Stimulated activated CD4-positive, alpha-beta T cell treated with anti-CD3 and anti-CD28 coated beads, Interleukin-15, amount 100 ng/mL, for 48 hours (primary cell): ENCODE measurements at regions not wholly inside any gene's neighbourhood (a gene's known extent, or its start where the extent isn't known, plus 50 kb on each side); places are given as distances from the start of the nearest gene placed in this dataset.

Experiments
- DNase-seq, 2 donors: peaks; one replicate each; pipeline ENCODE4 v3.0.0-alpha.2; 2020; ENCODE audit warnings: low read depth in 2 of 2

GRCh38 chr12:67147030-67147429 lies 122.1 kb upstream of the CAND1 start:
- no peak for DNase-seq

GRCh38 chr12:67147447-67147846 lies 121.7 kb upstream of the CAND1 start:
- no peak for DNase-seq

- DNase-seq, result no peak
Measured at GRCh38 chr12:67148265-67148664, 120.9 kb upstream of the CAND1 start.

GRCh38 chr12:67151886-67152285 lies 117.3 kb upstream of the CAND1 start:
- no peak for DNase-seq

GRCh38 chr12:67152451-67152850 lies 116.7 kb upstream of the CAND1 start:
- DNase-seq, result no peak

GRCh38 chr12:67154901-67155300 lies 114.3 kb upstream of the CAND1 start:
- DNase-seq, result no peak

GRCh38 chr12:67155863-67156262 lies 113.3 kb upstream of the CAND1 start:
- DNase-seq, result no peak

GRCh38 chr12:67161322-67161918 lies 107.7 kb upstream of the CAND1 start:
- DNase-seq, result peak; percentile 8 to 31

GRCh38 chr12:67173258-67173657 lies 95.9 kb upstream of the CAND1 start:
- no peak for DNase-seq

GRCh38 chr12:67182551-67182950 lies 86.6 kb upstream of the CAND1 start:
- no peak for DNase-seq

GRCh38 chr12:67193704-67194103 lies 75.5 kb upstream of the CAND1 start:
- no peak for DNase-seq

- no peak for DNase-seq
Measured at GRCh38 chr12:67200386-67200785, 68.8 kb upstream of the CAND1 start.

GRCh38 chr12:67202011-67202677 lies 67.0 kb upstream of the CAND1 start:
- no peak for DNase-seq

- DNase-seq, result no peak
Measured at GRCh38 chr12:67202678-67203012, 66.5 kb upstream of the CAND1 start.

GRCh38 chr12:67208281-67209067 lies 60.7 kb upstream of the CAND1 start:
- DNase-seq, result no peak

GRCh38 chr12:67211029-67211428 lies 58.1 kb upstream of the CAND1 start:
- no peak for DNase-seq

- no peak for DNase-seq
Measured at GRCh38 chr12:67211494-67211893, 57.7 kb upstream of the CAND1 start.

GRCh38 chr12:67217647-67218046 lies 51.5 kb upstream of the CAND1 start:
- DNase-seq, result no peak
